HL-60 (cell line): ENCODE measurements at regions not wholly inside any gene's neighbourhood (a gene's known extent, or its start where the extent isn't known, plus 50 kb on each side); places are given as distances from the start of the nearest gene placed in this dataset.
"Not testable (repeated sequence)": the region's sequence is repeated elsewhere in the genome, so short reads cannot be mapped to it uniquely, and the experiment has no call there.

Experiments used
- DNase-seq, 2 experiments: peaks; one replicate each; pipeline ENCODE4 v3.0.0-alpha.2; 2010 to 2020; ENCODE audit warnings: low read depth in 1 of 2, low spot score in 1 of 2
- H3K27ac ChIP-seq: fragments of 250-450 bp; sonication (Bioruptor Pico); replicated peaks from 2 replicates; pipeline ENCODE4 v1.5.1; 2020; ENCODE audit warnings: mild to moderate bottlenecking, moderate library complexity
- H3K27me3 ChIP-seq: fragments of 250-450 bp; sonication (Bioruptor Pico); 2 replicates; pipeline ENCODE4 v1.5.1; 2021; ENCODE audit warnings: mild to moderate bottlenecking, moderate library complexity; ENCODE audit not compliant: insufficient read depth, poor library complexity, severe bottlenecking
- H3K4me3 ChIP-seq: replicated peaks from 2 replicates; pipeline ENCODE4 v1.5.1; 2011; ENCODE audit warnings: mild to moderate bottlenecking, control low read depth, low read length; ENCODE audit not compliant: insufficient read depth
- GABPA ChIP-seq: IDR thresholded peaks from 2 replicates; pipeline ENCODE4 v1.6.1; 2012; ENCODE audit warnings: low read depth
- POLR2AphosphoS5 ChIP-seq: IDR thresholded peaks from 2 replicates; pipeline ENCODE4 v1.6.1; 2012; ENCODE audit warnings: low read depth
- REST ChIP-seq: IDR thresholded peaks from 2 replicates; pipeline ENCODE4 v1.6.1; 2012; ENCODE audit warnings: low read depth; ENCODE audit not compliant: insufficient replicate concordance
- SPI1 ChIP-seq: IDR thresholded peaks from 2 replicates; pipeline ENCODE4 v1.6.1; 2012; ENCODE audit warnings: low read depth, mild to moderate bottlenecking, borderline replicate concordance
- TF ChIP-seq, protein P1 (sequence below): IDR thresholded peaks from one replicate; pipeline ENCODE4 v1.5.1; 2011; ENCODE audit warnings: low read length, control low read depth, inconsistent platforms; ENCODE audit not compliant: insufficient read depth

DNA sequence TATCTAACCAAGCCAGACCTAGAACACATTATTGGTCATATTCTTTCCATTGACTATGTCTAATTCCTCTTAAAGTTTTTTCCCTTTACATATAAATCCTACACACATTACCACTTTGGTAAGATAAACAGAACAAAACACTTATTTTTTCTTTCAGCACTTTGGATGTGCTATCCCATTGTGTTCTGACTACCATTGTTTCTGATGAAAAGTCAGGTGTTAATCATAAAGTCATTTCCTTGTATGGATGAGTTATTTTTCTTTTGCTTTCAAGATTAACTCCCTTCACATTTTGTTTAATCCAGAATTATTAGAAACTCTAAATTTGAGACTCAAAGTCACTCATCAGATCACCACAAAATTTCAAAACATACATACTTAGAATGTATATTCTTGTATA is 504.4 kb upstream of the ZNF337 start:
- not testable (repeated sequence) for DNase-seq, H3K27me3 ChIP-seq, H3K27ac ChIP-seq, H3K4me3 ChIP-seq

DNA sequence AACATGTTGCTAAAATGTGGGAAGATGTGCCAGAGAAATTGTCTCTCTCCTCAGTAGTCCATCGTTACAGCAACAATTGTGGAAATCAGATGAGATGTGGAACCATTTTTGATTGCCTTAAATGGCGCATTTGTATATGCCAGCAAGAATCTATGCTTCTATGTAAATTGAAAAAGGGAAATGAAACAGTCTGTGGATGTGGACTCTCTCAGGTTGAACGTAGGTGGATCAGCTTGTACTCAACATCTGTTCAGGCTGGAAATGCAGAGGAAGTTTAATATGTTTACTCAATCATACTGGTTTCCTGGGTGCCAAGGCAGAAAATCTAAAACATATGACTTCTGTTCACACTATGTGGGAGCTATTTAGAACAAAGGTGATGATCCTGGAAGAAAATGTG is 490.7 kb upstream of the ZNF337 start:
- not testable (repeated sequence) for H3K4me3 ChIP-seq, H3K27ac ChIP-seq, H3K27me3 ChIP-seq, DNase-seq

DNA sequence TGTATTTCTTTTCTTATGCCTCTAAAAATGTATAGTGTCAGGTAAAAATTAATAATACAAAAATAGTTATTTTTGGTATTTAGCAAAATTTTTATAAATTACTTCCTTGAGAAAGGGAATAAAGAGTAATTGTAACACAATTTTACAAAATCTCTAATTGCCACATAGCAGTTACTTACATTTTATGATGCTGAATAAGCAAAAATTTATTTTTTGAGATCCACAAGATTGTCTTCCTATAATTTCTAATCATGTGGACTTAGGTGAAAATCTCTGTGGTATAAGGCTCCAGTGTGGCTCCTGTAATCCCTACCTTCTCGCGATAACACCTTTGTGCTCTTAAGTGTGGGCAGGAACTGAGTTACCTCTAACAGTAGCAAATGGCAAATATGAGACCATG is 487.1 kb upstream of the ZNF337 start:
- not testable (repeated sequence) for DNase-seq, H3K4me3 ChIP-seq, H3K27me3 ChIP-seq, H3K27ac ChIP-seq

DNA sequence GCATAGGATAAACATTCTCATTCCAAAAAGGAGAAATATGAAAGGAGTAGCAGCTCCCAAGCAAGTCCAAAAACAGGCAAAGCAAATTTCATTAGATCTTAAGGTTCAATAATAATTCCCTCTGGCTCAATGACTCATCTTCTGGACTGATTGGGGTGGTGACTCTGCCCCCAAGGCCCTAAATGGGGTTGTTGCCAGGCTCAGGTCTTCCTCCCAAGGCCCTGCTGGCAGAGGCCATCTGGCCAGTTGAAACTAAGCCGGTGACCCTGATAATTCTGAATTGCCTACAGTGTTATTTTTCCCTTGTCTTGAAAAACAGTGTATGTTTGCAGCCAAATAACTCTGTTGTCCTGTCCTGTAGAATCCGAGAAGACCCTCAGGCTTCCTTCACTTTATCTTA is 484.7 kb upstream of the ZNF337 start:
- not testable (repeated sequence) for DNase-seq, H3K27me3 ChIP-seq, H3K4me3 ChIP-seq, H3K27ac ChIP-seq

DNA sequence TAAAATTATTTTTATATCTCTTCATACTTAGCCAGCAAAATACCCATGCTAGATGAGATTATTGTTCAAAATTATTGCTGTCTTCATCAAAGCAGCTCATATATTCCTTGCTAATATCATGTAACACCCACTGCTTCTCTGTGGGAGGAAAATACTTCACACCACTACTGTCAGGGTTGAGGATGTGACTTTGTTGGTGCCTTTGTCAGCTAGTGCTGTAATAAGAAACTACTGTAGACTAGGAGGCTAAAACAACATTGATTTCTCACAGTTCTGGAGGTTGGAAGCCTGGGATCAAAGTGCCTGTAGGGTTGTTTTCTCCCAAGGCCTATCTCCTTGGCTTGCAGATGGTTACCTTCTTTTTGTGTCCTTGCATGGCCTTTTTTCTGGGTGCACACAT is 475.2 kb upstream of the ZNF337 start:
- not testable (repeated sequence) for DNase-seq, H3K4me3 ChIP-seq, H3K27me3 ChIP-seq, H3K27ac ChIP-seq

DNA sequence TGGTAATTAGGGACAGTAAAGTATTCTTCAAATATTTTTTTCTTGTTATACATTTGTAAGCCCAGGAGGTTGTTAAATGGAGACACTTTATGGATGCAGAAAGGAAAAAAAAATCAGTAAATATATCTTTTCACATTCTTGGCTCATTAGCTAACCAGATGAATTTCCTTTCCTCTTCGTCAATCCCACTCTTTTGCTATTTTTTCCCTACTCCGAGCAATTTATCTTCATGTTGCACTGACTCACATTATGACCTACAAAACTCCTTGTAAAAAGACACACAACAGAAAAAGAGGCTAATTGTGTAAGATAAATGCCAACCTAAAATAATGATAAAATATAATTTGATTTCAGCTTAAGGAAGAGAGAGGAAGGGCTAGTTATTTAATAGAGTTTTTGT is 472.9 kb upstream of the ZNF337 start:
- no peak overlapping the region for H3K4me3 ChIP-seq
- H3K27me3 ChIP-seq: peaks cover 4% of the 10 kb centered on the region
- no peak for DNase-seq
- no peak for TF ChIP-seq REST
- TF ChIP-seq, protein P1, sequence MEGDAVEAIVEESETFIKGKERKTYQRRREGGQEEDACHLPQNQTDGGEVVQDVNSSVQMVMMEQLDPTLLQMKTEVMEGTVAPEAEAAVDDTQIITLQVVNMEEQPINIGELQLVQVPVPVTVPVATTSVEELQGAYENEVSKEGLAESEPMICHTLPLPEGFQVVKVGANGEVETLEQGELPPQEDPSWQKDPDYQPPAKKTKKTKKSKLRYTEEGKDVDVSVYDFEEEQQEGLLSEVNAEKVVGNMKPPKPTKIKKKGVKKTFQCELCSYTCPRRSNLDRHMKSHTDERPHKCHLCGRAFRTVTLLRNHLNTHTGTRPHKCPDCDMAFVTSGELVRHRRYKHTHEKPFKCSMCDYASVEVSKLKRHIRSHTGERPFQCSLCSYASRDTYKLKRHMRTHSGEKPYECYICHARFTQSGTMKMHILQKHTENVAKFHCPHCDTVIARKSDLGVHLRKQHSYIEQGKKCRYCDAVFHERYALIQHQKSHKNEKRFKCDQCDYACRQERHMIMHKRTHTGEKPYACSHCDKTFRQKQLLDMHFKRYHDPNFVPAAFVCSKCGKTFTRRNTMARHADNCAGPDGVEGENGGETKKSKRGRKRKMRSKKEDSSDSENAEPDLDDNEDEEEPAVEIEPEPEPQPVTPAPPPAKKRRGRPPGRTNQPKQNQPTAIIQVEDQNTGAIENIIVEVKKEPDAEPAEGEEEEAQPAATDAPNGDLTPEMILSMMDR: no peak
- no peak for TF ChIP-seq POLR2AphosphoS5
- TF ChIP-seq SPI1: no peak
- no peak for TF ChIP-seq GABPA
- no peak overlapping the region for H3K27ac ChIP-seq

DNA sequence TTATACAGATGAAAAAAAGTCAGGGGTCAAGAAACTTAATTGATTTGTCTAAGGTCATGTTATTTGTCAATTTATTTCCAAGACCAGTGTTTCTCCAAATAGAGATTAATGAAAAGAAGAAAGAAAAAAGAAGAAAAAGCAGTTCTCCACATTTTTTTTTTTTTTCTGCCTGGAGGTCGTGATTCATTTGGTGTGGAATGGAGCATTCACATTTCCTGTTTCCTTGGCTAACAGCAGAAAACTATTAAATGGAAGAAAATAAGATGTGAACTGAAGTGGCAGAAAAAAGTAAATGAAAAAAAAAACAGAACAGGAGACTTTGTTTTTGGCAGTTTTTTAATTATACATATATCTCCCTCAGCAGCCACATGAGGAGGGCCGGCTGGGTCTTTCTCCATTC is 470.8 kb upstream of the ZNF337 start:
- Histone ChIP-seq H3K27me3 (peaks cover 4% of the 10 kb centered on the region), H3K4me3 (no peak overlapping the region), H3K27ac (no peak overlapping the region)
- TF ChIP-seq SPI1: no peak
- TF ChIP-seq POLR2AphosphoS5: no peak
- no peak for TF ChIP-seq GABPA
- TF ChIP-seq, protein P1: no peak
- no peak for TF ChIP-seq REST
- DNase-seq: no peak
